ENCODE measurements at regions not wholly inside any gene's neighbourhood (a gene's known extent, or its start where the extent isn't known, plus 50 kb on each side); places are given as distances from the start of the nearest gene placed in this dataset.

DNA sequence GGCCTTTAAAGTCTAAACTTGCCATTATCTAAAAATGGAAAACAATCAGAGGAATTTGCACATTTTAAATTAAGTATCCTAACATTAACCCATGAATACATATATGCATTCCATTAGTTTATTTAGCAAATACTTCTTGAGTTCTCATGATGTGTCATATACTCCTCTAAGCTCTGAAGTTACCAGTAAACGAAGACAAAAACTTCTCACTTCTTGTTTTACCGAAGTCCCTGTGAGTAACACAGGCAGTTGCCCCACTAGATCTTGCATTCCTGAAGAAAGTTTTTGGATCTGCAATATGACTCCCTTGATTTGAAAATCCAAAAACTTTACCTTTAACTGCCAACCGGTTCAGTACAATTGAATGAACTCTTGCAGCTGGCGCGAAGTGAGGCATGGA, 439.0 kb upstream of the MPDZ start:
- DNase-seq (ENCODE audit: low spot score), result no peak
- H3K4me1 Mint-ChIP-seq (ENCODE audit: unreplicated experiment), result peaks cover 3% of the 10 kb centered on the region
- TF ChIP-seq, protein P1, sequence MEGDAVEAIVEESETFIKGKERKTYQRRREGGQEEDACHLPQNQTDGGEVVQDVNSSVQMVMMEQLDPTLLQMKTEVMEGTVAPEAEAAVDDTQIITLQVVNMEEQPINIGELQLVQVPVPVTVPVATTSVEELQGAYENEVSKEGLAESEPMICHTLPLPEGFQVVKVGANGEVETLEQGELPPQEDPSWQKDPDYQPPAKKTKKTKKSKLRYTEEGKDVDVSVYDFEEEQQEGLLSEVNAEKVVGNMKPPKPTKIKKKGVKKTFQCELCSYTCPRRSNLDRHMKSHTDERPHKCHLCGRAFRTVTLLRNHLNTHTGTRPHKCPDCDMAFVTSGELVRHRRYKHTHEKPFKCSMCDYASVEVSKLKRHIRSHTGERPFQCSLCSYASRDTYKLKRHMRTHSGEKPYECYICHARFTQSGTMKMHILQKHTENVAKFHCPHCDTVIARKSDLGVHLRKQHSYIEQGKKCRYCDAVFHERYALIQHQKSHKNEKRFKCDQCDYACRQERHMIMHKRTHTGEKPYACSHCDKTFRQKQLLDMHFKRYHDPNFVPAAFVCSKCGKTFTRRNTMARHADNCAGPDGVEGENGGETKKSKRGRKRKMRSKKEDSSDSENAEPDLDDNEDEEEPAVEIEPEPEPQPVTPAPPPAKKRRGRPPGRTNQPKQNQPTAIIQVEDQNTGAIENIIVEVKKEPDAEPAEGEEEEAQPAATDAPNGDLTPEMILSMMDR (IDR thresholded peaks at IDR 0.05; ENCODE audit: unreplicated experiment), result no peak
- H3K9me3 Mint-ChIP-seq (ENCODE audit: unreplicated experiment), result no peaks in the 10 kb centered on the region
- H3K27me3 Mint-ChIP-seq (ENCODE audit: unreplicated experiment), result no peaks in the 10 kb centered on the region
- no peaks in the 10 kb centered on the region for H3K36me3 Mint-ChIP-seq (ENCODE audit: low read depth, unreplicated experiment)
- H3K27ac Mint-ChIP-seq (ENCODE audit: unreplicated experiment), result no peak overlapping the region
- no peak overlapping the region for H3K4me3 Mint-ChIP-seq (ENCODE audit: unreplicated experiment)

DNA sequence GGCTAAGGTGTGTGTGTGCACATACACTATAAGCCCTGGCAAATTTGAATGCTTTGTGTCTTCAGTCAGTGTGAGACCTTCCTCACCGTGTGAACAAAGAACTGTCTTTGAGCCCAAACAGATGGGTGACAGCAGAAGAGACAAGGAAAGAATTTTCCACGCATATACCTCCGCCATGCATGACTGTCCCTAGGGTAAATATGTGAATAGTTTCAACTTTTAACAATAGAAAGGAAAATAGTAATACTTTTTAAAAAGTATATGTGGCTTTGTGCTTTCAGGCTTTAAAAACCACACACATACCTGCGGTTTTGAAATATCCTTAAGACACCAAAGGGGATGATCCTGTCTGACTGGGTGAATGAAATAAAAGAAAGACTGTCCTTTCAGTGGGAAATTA, 438.6 kb upstream of the MPDZ start:
- TF ChIP-seq, protein P1 (IDR thresholded peaks at IDR 0.05; ENCODE audit: unreplicated experiment), result no peak
- H3K4me1 Mint-ChIP-seq (ENCODE audit: unreplicated experiment), result peaks cover 5% of the 10 kb centered on the region
- H3K27ac Mint-ChIP-seq (ENCODE audit: unreplicated experiment), result no peak overlapping the region
- H3K9me3 Mint-ChIP-seq (ENCODE audit: unreplicated experiment), result no peaks in the 10 kb centered on the region
- no peak for DNase-seq (ENCODE audit: low spot score)
- H3K4me3 Mint-ChIP-seq (ENCODE audit: unreplicated experiment), result no peak overlapping the region
- no peaks in the 10 kb centered on the region for H3K27me3 Mint-ChIP-seq (ENCODE audit: unreplicated experiment)
- no peaks in the 10 kb centered on the region for H3K36me3 Mint-ChIP-seq (ENCODE audit: low read depth, unreplicated experiment)

DNA sequence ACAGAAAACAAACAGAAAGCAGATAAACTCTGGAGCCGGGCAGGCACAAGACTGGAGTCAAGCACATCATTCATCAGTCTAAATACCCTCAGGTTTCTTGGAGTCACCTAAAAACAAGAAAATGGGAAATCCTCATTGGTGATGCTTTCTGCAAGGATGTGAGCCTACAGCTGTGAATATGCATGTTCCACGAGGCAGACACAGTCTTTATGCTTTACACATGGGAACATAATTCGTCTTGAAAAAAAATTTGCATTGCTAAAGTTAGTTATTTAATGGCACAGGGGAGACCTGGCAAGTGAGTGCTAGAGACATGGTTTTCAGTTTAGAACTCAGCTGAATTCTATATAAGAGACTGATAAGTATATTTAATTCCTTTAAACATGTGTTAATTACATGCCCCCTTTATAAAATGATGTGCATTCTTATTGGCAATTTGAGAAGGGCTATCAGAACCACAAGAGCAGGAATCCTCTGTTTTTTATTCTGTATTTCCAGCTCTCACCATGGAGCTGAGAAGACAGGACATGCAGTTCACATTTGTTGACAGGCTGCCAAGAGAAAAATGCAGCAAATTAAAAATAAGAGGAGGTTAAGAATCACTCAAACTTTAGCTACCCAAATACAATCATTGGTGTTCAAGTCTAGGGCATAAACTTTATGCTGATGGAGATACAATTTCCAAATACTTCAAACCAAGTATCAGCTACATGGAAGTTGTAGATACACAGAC, 438.0 kb upstream of the MPDZ start:
- Mint-ChIP-seq H3K4me1 (ENCODE audit: unreplicated experiment) (peaks cover 7% of the 10 kb centered on the region), H3K9me3 (ENCODE audit: unreplicated experiment) (no peaks in the 10 kb centered on the region), H3K4me3 (ENCODE audit: unreplicated experiment) (no peak overlapping the region), H3K27ac (ENCODE audit: unreplicated experiment) (no peak overlapping the region), H3K36me3 (ENCODE audit: low read depth, unreplicated experiment) (no peaks in the 10 kb centered on the region), H3K27me3 (ENCODE audit: unreplicated experiment) (no peaks in the 10 kb centered on the region)
- no peak for DNase-seq (ENCODE audit: low spot score)
- TF ChIP-seq, protein P1 (IDR thresholded peaks at IDR 0.05; ENCODE audit: unreplicated experiment), result no peak

DNA sequence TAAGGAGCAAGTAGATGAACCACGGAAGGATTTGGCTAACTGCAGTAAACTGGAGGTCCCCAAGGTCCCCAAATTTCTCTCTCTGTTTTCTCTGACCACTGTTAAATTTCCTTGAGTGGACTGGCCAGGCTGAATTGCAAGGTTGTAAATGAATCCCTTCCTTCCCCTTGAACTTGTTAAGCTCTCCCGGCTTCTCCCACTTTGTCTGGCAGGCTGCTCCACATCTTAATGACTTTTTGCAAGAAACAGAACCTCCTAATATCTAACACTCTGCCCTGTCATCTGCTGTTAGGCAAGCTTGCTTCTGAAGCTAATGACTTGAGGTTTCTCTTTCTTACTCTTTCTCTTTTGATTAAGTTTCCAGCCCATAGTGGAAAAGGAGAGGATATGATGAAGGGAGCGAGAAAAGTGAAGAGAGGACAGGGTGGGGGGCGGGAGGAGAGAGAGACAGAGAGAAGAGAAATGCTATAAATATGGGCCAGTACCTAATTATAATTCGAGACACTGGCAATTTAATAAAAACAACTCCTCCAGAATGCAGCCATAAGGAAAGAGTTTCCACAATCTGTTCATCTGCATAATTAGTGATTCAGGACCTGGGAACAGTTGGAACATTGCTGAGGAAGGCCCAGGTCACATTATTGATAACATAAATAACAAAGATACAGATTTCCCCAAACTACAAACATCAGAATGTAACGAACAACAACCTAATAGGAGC, 437.3 kb upstream of the MPDZ start:
- no peak overlapping the region for H3K4me3 Mint-ChIP-seq (ENCODE audit: unreplicated experiment)
- H3K4me1 Mint-ChIP-seq (ENCODE audit: unreplicated experiment), result peaks cover 7% of the 10 kb centered on the region
- H3K27me3 Mint-ChIP-seq (ENCODE audit: unreplicated experiment), result no peaks in the 10 kb centered on the region
- TF ChIP-seq, protein P1 (IDR thresholded peaks at IDR 0.05; ENCODE audit: unreplicated experiment), result no peak
- H3K36me3 Mint-ChIP-seq (ENCODE audit: low read depth, unreplicated experiment), result no peaks in the 10 kb centered on the region
- H3K27ac Mint-ChIP-seq (ENCODE audit: unreplicated experiment), result no peak overlapping the region
- no peak for DNase-seq (ENCODE audit: low spot score)
- H3K9me3 Mint-ChIP-seq (ENCODE audit: unreplicated experiment), result no peaks in the 10 kb centered on the region

DNA sequence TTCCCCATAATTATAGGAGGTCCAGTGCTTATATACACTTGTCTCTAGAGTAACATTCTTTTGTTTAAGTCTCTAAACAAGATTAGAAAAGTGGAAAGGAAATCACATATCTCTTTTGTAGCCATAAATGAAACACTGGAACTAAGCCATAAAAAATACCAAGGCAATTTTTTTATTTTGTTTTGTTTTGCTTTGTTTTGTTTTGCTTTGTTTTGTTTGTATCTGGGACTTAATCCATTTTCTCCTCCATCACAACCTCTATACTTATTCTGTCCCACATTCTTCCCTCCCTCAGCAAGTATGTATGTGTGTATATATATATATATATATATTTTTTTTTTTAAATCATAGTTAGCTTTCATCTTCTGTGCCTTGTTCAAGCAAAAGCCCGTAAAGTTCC, 436.6 kb upstream of the MPDZ start:
- TF ChIP-seq, protein P1 (IDR thresholded peaks at IDR 0.05; ENCODE audit: unreplicated experiment), result no peak
- H3K27me3 Mint-ChIP-seq (ENCODE audit: unreplicated experiment), result no peaks in the 10 kb centered on the region
- no peak overlapping the region for H3K4me3 Mint-ChIP-seq (ENCODE audit: unreplicated experiment)
- H3K36me3 Mint-ChIP-seq (ENCODE audit: low read depth, unreplicated experiment), result no peaks in the 10 kb centered on the region
- H3K9me3 Mint-ChIP-seq (ENCODE audit: unreplicated experiment), result no peaks in the 10 kb centered on the region
- H3K27ac Mint-ChIP-seq (ENCODE audit: unreplicated experiment), result no peak overlapping the region
- H3K4me1 Mint-ChIP-seq (ENCODE audit: unreplicated experiment), result peaks cover 7% of the 10 kb centered on the region
- DNase-seq (ENCODE audit: low spot score), result no peak

All from endothelial cell (in vitro differentiated cells).